Heart left ventricle (tissue), 16 donors: ENCODE measurements at regions not wholly inside any gene's neighbourhood (a gene's known extent, or its start where the extent isn't known, plus 50 kb on each side); places are given as distances from the start of the nearest gene placed in this dataset.

Experiments
- ATAC-seq, 4 donors: fragments of 200-7000 bp; cut with Tn5 transposase; one replicate each; pipeline ENCODE4 v1.9.1; 2020 to 2022; ENCODE audit warnings: moderate library complexity in 4 of 4, mild to moderate bottlenecking in 3 of 4, moderate number of reproducible peaks in 1 of 4
- DNase-seq, 5 donors: peaks; one replicate each; pipeline ENCODE4 v3.0.0-alpha.2; 2020
- H3K27ac ChIP-seq, 12 donors: fragments of 200-600 bp; sonication (generic) in 4 of 12; one replicate each; pipeline versions ENCODE4 v1.5.0 to v1.8.0; 2016 to 2022; ENCODE audit warnings: mild to moderate bottlenecking in 2 of 12
- H3K27me3 ChIP-seq, 9 donors: fragments of 200-600 bp; sonication (generic) in 2 of 9; one replicate each; pipeline versions ENCODE4 v1.5.1 to v1.8.0; 2016 to 2022; ENCODE audit warnings: mild to moderate bottlenecking in 3 of 9
- H3K36me3 ChIP-seq, 9 donors: fragments of 200-600 bp; sonication (generic) in 2 of 9; one replicate each; pipeline versions ENCODE4 v1.5.0 to v1.8.0; 2018 to 2022; ENCODE audit warnings: mild to moderate bottlenecking in 2 of 9
- H3K4me1 ChIP-seq, 12 donors: fragments of 200-600 bp; sonication (generic) in 4 of 12; one replicate each; pipeline versions ENCODE4 v1.5.0 to v1.8.0; 2016 to 2022; ENCODE audit warnings: mild to moderate bottlenecking in 3 of 12
- H3K4me3 ChIP-seq, 12 donors: fragments of 200-600 bp; sonication (generic) in 4 of 12; one replicate each; pipeline versions ENCODE4 v1.5.0 to v1.8.0; 2017 to 2022; ENCODE audit warnings: mild to moderate bottlenecking in 9 of 12, moderate library complexity in 4 of 12
- H3K9me3 ChIP-seq, 12 donors: fragments of 200-600 bp; sonication (generic) in 4 of 12; one replicate each; pipeline versions ENCODE4 v1.5.0 to v1.8.0; 2016 to 2022; ENCODE audit warnings: mild to moderate bottlenecking in 1 of 12
- CTCF ChIP-seq, 12 donors: fragments of 200-600 bp; sonication (generic) in 4 of 12; IDR thresholded peaks; one replicate each; pipeline versions ENCODE4 v1.5.0 to v1.8.0; 2018 to 2022; ENCODE audit warnings: antibody characterized with exemption in 12 of 12, mild to moderate bottlenecking in 5 of 12
- POLR2A ChIP-seq, 2 donors: fragments of 450-650 bp; IDR thresholded peaks; one replicate each; pipeline ENCODE4 v1.6.1; 2017; ENCODE audit warnings: antibody characterized with exemption in 2 of 2, mild to moderate bottlenecking in 2 of 2, moderate library complexity in 2 of 2
- WGBS, 4 donors: extraction: QIAGEN DNeasy Blood & Tissue Kit in 2 of 4; methylation state at CpG; one replicate each; pipeline versions ENCODE4 v1.1.5 to v1.1.7; 2013 to 2018; 5-methylcytosine and 5-hydroxymethylcytosine counted together
- intact Hi-C, 10 donors: fragments of 100-400 bp; cut with DNase I; formaldehyde crosslinking; loops; one replicate each; pipeline versions ENCODE4 v1.11.1 to v1.14.2; 2022
- donor health status: ischemic (EF 13 %, LVEDD 7.1; RV severe dilation, severe dysfunction).
- donor health status: healthy with polysubstance abuse.
- donor health status: DM: no; HTN: yes; CAD: no.
- donor health status: DM: no; HTN: no; CAD: no.
- donor health status: ischemic (EF 25% LVEDD 6.9; RV normal size, moderate dysfunction).
- donor health status: ischemic (EF 25% LVEDD 5.7; RV mildly dilated, moderate dysfunction).
- donor health status: healthy.
- donor health status: DM: yes; HTN: yes; CAD: no.
- donor health status: ischemic (EF 35%, LVEDD 5.7; RV mildly dilated, moderate dysfunction).
- donor health status: nonischemic (EF 11% LVEDD 7.7; RV severe dilation, severe dysfunction).
- donor health status: DM: yes; HTN: yes; CAD: no.
- donor health status: PGD.
- donor health status: ischemic (EF 29% LVEDD 5.4; RV normal size, mild dysfunction).
- donor health status: nonischemic (EF 23%, LVEDD 6.1; RV moderate dilation, normal function).

GRCh38 chr5:97365918-97366317, 182.9 kb upstream of the RIOK2 start:
- 73 to 79% (median 74%) methylated on average over 4 of the region's 4 CpGs for WGBS, 4 donors

GRCh38 chr5:97375959-97376358, 192.9 kb upstream of the RIOK2 start:
- Histone ChIP-seq H3K4me3 (no peak overlapping the region), H3K27me3 (no peaks in the 10 kb centered on the region), H3K27ac (no peak overlapping the region), H3K9me3 (peaks cover 0 to 15% (median 0%) of the 10 kb centered on the region in 12 donors), H3K36me3 (no peaks in the 10 kb centered on the region), H3K4me1 (no peaks in the 10 kb centered on the region)
- DNase-seq (no peak), ATAC-seq (no peak)
- intact Hi-C loops, result no loop called here
- TF ChIP-seq CTCF (IDR thresholded peaks at IDR 0.05), result no peak

More at GRCh38 chr5:97365918-97366317, 182.9 kb upstream of the RIOK2 start:
- no peak overlapping the region for H3K27ac ChIP-seq
- no peaks in the 10 kb centered on the region for H3K4me1 ChIP-seq
- H3K4me3 ChIP-seq, result no peak overlapping the region
- DNase-seq (no peak), ATAC-seq (no peak)
- H3K27me3 ChIP-seq, result no peaks in the 10 kb centered on the region
- no peaks in the 10 kb centered on the region for H3K36me3 ChIP-seq
- intact Hi-C loops, result no loop called here
- TF ChIP-seq POLR2A (IDR thresholded peaks at IDR 0.05) (no peak), CTCF (IDR thresholded peaks at IDR 0.05) (no peak)
- peaks cover 0 to 12% (median 0%) of the 10 kb centered on the region in 12 donors for H3K9me3 ChIP-seq

- H3K27ac ChIP-seq, result no peak overlapping the region
- peaks cover 0 to 15% (median 0%) of the 10 kb centered on the region in 12 donors for H3K9me3 ChIP-seq
- no peak overlapping the region for H3K4me3 ChIP-seq
- ATAC-seq (no peak), DNase-seq (no peak)
- TF ChIP-seq CTCF (IDR thresholded peaks at IDR 0.05), result no peak
- TF ChIP-seq POLR2A (IDR thresholded peaks at IDR 0.05), result no peak
- no peaks in the 10 kb centered on the region for H3K4me1 ChIP-seq
- H3K36me3 ChIP-seq, result no peaks in the 10 kb centered on the region
- WGBS, 4 donors, result 33 to 44% (median 40%) methylated on average over 1 of the region's 1 CpG
- no peaks in the 10 kb centered on the region for H3K27me3 ChIP-seq
- intact Hi-C loops, result no loop called here
These were observed 194.5 kb upstream of the RIOK2 start for GRCh38 chr5:97377582-97377981.

- intact Hi-C loops, result no loop called here
- TF ChIP-seq CTCF (IDR thresholded peaks at IDR 0.05), result no peak
- no peak for TF ChIP-seq POLR2A (IDR thresholded peaks at IDR 0.05)
- H3K4me1 ChIP-seq, result no peaks in the 10 kb centered on the region
- no peaks in the 10 kb centered on the region for H3K9me3 ChIP-seq
- ATAC-seq, result no peak
- no peak for DNase-seq
- H3K4me3 ChIP-seq, result no peak overlapping the region
- no peaks in the 10 kb centered on the region for H3K36me3 ChIP-seq
- H3K27ac ChIP-seq, result no peak overlapping the region
- 79 to 93% (median 83%) methylated on average over 1 of the region's 1 CpG for WGBS, 4 donors
- H3K27me3 ChIP-seq, result no peaks in the 10 kb centered on the region
These were observed 200.9 kb upstream of the RIOK2 start for GRCh38 chr5:97383996-97384395.
